GM21423 (cell line): ENCODE measurements at regions not wholly inside any gene's neighbourhood (a gene's known extent, or its start where the extent isn't known, plus 50 kb on each side); places are given as distances from the start of the nearest gene placed in this dataset.

ENCODE experiments used
- ATAC-seq: cut with Tn5 transposase; IDR thresholded peaks from one replicate; pipeline ENCODE4 v1.9.1; 2021; ENCODE audit warnings: mild to moderate bottlenecking, moderate library complexity; ENCODE audit not compliant: unreplicated experiment

DNA sequence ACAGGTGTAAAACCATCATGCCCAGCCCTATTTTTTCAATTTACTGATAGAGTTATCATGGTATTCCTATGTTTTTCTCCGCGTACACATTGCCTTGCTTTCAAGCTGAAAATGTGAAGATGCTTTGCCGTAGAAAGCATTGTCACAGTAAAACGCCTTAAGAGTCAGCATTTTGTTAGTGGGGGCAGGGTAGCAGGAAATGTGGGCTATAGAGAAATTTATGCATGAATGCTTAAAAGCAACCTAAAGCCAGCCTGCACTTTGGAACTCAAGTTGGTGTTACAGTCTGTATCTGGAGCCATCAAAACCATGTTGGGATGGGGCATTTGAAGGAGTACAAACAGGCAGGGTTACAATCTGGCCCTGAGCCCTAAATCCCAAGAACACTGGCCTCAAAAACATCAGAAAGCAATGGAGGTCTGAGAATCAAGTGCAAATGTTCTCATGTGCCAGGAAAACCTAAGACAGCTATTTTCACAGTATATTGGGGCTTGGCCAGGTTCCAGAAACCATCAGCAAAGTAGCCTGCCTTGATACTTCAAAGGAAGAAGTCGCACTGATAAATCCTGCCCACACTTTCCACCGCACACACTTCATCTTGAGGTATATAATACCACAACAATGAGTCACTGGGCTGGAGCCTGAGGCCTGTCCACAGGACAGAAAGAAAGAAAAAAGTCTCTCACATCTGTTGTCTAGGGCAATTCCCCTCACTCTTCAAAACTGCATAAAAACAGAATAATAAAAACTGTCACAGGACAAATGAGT, 313.8 kb downstream of the ENC1 start:
- peak; percentile 81 for ATAC-seq

- no peak for ATAC-seq
Observed at GRCh38 chr5:74325866-74326265, 314.7 kb downstream of the ENC1 start.

- no peak for ATAC-seq
Observed at GRCh38 chr5:74324556-74324955, 316.0 kb downstream of the ENC1 start.

- no peak for ATAC-seq
Observed at GRCh38 chr5:74322944-74323343, 317.6 kb downstream of the ENC1 start.

GRCh38 chr5:74322191-74322590, 318.3 kb downstream of the ENC1 start:
- ATAC-seq: no peak

DNA sequence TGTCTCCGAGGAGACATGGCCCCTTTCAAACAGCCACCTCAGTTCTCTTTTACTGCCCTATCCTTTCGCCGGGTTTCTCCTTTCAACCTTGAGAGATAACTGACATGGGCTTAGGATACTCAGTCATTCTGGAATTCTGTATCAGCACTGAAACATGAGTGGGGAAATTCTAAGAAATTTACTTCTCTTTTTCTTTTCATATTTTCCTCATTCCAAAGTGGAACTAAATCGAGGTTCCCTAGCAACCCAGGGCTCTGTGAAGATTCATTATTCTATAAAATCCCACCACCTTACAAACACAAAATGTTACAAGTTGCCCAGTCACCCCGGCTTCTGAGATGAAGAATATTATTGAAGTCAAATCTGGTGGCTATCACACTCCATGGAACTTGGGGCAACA, 319.2 kb downstream of the ENC1 start:
- ATAC-seq: no peak

DNA sequence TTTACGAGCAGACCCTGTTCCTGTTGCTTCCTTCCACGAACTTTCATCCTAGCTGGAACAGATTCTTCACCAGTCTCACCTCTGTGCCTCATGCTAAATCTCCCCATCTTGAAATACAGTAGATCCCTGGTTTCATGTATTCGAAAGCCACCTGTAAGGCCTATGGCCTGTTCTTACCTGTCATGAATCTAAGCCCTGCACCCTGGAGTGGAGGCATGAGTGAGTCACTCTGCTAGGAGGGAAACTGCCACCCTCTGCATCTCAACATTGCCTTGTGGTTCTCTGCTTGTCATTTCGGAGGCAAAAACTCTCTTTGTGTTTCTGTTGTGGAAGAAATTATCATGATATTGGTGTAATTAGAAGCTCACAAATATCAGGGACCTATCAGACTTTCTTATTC, 320.0 kb downstream of the ENC1 start:
- ATAC-seq: no peak

DNA sequence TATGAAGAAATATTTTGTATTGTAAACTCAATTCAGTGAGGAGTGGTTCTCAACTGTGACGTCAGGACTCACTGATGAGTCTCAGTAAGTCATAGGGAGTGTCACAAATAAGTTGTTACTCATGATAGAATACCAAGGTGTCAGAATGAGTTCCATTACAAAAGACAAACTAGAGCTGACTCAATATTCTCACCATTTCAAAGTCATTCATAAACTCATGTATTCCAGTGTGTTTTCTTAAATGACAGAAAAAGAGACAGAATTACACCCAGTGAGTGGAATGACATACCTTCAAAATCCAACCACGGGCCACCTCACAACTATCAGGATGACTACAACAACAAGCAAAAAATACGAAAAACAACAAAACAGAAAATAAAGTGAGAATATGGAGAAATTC, 321.5 kb downstream of the ENC1 start:
- no peak for ATAC-seq

GRCh38 chr5:74316064-74316603, 324.4 kb downstream of the ENC1 start:
- ATAC-seq: peak; percentile 62

DNA sequence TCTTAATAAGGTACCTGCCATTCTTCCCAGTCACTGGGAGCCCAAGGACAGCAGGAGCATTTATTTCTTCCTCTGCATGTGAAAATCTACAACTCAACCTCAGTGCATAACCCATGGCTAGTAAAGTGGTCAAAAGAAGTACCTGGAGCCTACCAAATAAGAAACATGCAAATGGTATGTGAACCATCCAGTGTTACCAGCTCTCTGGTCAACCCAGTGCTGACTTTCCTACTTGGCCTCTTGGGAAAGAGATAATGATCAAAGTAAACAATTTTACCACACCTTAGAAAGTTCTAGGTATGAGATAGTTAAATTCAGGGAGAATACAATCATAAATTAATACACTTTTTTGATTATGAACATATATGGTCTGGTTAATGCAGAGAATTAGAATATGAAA, 325.6 kb downstream of the ENC1 start:
- no peak for ATAC-seq

GRCh38 chr5:74313896-74314295, 326.6 kb downstream of the ENC1 start:
- no peak for ATAC-seq

DNA sequence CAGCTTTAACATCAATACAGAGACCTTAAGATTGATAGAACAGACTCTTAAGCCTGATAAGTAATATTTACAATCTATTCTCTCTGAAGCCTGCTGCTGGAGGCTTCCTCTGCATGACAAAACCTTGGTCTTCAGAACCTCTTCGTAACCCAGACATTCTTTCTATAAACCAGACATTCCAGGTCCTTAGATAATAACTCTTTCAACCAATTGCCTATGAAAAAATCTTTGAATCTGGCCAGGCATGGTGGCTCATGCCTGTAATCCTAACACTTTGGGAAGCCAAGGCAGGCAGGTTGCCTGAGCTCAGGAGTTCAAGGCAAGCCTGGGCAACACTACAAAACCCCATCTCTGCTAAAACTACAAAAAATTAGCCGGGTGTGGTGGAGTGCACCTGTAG, 327.8 kb downstream of the ENC1 start:
- ATAC-seq: no peak

DNA sequence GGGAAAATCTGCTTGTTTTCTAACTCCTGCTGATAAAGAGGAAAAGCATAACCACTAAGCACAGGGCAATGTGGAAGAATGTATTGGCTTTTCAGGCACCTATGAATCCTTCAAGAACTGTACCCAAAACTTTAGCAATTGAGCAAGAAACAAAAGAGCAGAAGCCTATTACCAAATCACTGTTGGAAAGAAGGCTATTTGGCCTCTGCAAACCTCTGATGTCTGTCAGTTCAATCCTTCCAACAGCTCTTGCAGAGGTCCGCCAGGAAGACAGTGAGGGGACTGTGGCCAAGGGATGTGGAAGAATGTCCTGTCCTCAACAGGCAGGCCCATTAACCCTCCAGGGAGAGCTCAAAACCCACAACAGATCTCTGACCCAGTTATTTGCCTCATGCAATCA, 328.6 kb downstream of the ENC1 start:
- no peak for ATAC-seq

GRCh38 chr5:74310997-74311930, 329.3 kb downstream of the ENC1 start:
- ATAC-seq: no peak

GRCh38 chr5:74310386-74310785, 330.1 kb downstream of the ENC1 start:
- no peak for ATAC-seq

DNA sequence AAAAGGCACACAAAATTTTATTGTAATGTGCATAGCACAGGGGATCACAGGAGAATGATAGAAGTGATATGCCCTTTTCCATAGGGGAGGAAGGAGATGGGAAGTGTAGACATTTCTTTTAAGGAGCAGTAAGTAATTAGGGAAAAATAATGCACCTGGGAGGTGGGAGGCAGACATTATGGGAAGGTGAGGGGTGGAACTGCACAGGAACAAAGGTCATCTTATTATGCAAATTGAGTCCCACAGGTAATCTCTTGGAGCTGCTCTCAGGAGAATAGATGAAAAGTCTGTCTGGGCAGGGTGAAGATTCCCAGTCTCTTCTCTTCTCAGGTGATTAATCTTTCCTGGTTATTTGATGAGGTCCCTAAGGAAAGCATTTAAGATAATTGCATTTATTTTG, 331.5 kb downstream of the ENC1 start:
- no peak for ATAC-seq

- no peak for ATAC-seq
Observed at GRCh38 chr5:74306845-74307244, 333.7 kb downstream of the ENC1 start.

- no peak for ATAC-seq
Observed at GRCh38 chr5:74304536-74304935, 336.0 kb downstream of the ENC1 start.

DNA sequence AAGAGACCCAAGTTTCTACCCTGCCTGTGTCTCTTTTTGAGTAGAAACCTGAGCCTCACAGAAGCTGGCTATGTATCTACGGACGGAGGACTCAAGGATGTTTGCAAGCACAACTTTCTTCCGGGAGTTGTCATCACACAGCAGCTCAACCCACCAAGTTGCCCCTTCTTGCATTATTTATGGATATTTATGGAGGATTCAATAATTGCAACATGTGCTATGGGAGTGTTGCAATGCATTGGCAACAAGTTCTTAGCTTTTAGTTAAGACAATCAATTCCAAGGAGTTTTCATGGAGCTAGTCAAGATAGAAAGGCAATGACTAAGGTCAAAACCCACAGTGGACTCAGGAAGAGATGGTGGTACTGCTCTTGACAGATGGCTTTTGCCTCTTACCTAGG, 336.9 kb downstream of the ENC1 start:
- ATAC-seq: no peak

GRCh38 chr5:74301576-74301975, 339.0 kb downstream of the ENC1 start:
- no peak for ATAC-seq

DNA sequence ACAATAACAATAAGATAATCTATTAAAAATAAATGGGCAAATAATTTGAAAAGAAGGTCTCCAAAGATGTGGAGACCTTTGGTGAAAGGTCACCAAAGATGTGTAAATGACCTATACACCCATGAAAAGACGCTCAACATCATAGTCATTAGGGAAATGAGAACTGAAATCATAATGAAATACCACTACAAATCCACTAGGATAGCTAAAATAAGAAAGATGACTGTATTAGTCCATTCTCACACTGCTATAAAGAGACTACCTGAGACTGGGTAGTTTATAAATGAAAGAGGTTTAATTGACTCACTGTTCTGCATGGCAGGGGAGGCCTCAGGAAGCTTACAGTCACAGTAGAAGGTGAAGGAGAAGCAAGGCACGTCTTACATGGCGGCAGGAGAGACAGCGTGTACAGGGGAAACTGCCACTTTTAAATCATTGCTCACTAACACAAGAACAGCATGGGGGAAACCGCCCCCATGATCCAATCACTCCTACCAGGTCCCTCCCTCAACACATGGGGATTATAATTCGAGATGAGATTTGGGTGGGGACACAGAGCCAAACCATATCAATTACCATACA, 339.6 kb downstream of the ENC1 start:
- ATAC-seq: no peak
